NCI-H1105 (cell line): ENCODE measurements at regions not wholly inside any gene's neighbourhood (a gene's known extent, or its start where the extent isn't known, plus 50 kb on each side); places are given as distances from the start of the nearest gene placed in this dataset.
A peak's percentile ranks its signal among the peaks of the same experiment; 100 is the strongest.

ENCODE experiments used
- DNase-seq: peaks from one replicate; lab custom pipeline; 2025; lab: John Stamatoyannopoulos, UW

- DNase-seq, result peak; percentile 16
Observed at GRCh38 chr6:138007014-138007472, 100.2 kb downstream of the PERP start.

GRCh38 chr6:138008791-138009190 lies 98.4 kb downstream of the PERP start:
- DNase-seq, result no peak

- no peak for DNase-seq
Observed at GRCh38 chr6:138011413-138011812, 95.8 kb downstream of the PERP start.

GRCh38 chr6:138012682-138013081 lies 94.5 kb downstream of the PERP start:
- DNase-seq, result no peak

- DNase-seq, result no peak
Observed at GRCh38 chr6:138013959-138014358, 93.3 kb downstream of the PERP start.

GRCh38 chr6:138017166-138017757 lies 90.0 kb downstream of the PERP start:
- DNase-seq, result no peak

- DNase-seq, result no peak
Observed at GRCh38 chr6:138018297-138018696, 88.9 kb downstream of the PERP start.

GRCh38 chr6:138025528-138025978 lies 81.7 kb downstream of the PERP start:
- no peak for DNase-seq

- no peak for DNase-seq
Observed at GRCh38 chr6:138026342-138026741, 80.9 kb downstream of the PERP start.

GRCh38 chr6:138028893-138029292 lies 78.3 kb downstream of the PERP start:
- peak; percentile 39 for DNase-seq

- no peak for DNase-seq
Observed at GRCh38 chr6:138030872-138031271, 76.3 kb downstream of the PERP start.

GRCh38 chr6:138031417-138031816 lies 75.8 kb downstream of the PERP start:
- no peak for DNase-seq

- DNase-seq, result no peak
Observed at GRCh38 chr6:138031850-138032249, 75.4 kb downstream of the PERP start.

GRCh38 chr6:138032571-138032970 lies 74.6 kb downstream of the PERP start:
- no peak for DNase-seq

GRCh38 chr6:138034229-138034628 lies 73.0 kb downstream of the PERP start:
- no peak for DNase-seq

- DNase-seq, result peak; percentile 26
Observed at GRCh38 chr6:138035070-138035469, 72.1 kb downstream of the PERP start.

GRCh38 chr6:138036111-138036510 lies 71.1 kb downstream of the PERP start:
- no peak for DNase-seq

GRCh38 chr6:138037009-138037504 lies 70.2 kb downstream of the PERP start:
- no peak for DNase-seq

- DNase-seq, result peak; percentile 74
Observed at GRCh38 chr6:138038142-138038870, 68.9 kb downstream of the PERP start.
